GM10266 (cell line): ENCODE measurements at regions not wholly inside any gene's neighbourhood (a gene's known extent, or its start where the extent isn't known, plus 50 kb on each side); places are given as distances from the start of the nearest gene placed in this dataset.

Experiments used
- DNase-seq: peaks from one replicate; pipeline ENCODE4 v3.0.0; 2012; ENCODE audit errors: extremely low spot score
- CTCF ChIP-seq: IDR thresholded peaks from 2 replicates; pipeline ENCODE4 v1.5.1; 2012; ENCODE audit warnings: mild to moderate bottlenecking, low read depth; ENCODE audit not compliant: control insufficient read depth, insufficient read depth; ENCODE audit errors: missing control alignments

- no peak for DNase-seq
- no peak for TF ChIP-seq CTCF
Observed at GRCh38 chr4:126455865-126456264, 1141.1 kb downstream of the FAT4 start.

DNA sequence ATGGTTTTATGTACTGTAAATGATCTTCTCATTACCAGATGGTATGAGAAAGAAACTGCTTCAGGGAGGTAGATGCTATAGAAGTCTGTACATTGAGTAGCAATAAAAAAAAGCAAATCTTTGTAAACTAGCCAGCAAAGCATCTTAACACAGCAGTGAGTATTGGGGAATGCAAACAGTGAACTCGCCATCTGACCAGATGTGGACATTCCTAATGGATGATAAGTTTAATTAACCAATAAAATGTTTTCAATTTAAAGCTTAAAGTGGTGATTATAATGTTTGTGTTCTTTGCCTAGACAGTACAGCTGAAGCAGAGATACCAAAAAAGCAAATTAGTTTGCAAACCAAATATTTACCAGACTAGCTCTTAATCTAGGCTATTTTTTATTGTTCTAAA lies 1144.2 kb downstream of the FAT4 start:
- no peak for TF ChIP-seq CTCF
- DNase-seq = no peak

GRCh38 chr4:126465341-126465740 lies 1150.6 kb downstream of the FAT4 start:
- no peak for TF ChIP-seq CTCF
- no peak for DNase-seq

GRCh38 chr4:126466848-126467247 lies 1152.1 kb downstream of the FAT4 start:
- no peak for DNase-seq
- TF ChIP-seq CTCF = no peak

GRCh38 chr4:126468144-126468543 lies 1153.4 kb downstream of the FAT4 start:
- no peak for DNase-seq
- no peak for TF ChIP-seq CTCF

DNA sequence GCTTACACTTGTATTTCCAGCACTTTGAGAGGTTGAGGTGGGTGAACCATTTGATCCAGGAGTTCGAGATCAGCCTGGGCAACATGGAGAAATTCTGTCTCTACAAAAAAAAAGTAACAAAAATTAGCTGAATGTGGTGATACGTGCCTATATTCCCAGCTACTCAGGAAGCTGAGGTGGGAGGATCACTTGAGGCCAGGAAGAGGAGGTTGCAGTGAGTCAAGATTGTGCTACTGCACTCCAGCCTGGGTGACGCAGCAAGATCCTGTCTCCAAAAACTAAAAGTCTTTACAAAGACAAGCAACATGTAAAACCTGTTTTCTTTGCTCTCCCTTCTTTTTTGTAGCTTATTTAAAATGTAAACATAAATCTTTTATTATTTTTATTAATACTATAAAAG lies 1156.1 kb downstream of the FAT4 start:
- no peak for TF ChIP-seq CTCF
- DNase-seq = no peak

DNA sequence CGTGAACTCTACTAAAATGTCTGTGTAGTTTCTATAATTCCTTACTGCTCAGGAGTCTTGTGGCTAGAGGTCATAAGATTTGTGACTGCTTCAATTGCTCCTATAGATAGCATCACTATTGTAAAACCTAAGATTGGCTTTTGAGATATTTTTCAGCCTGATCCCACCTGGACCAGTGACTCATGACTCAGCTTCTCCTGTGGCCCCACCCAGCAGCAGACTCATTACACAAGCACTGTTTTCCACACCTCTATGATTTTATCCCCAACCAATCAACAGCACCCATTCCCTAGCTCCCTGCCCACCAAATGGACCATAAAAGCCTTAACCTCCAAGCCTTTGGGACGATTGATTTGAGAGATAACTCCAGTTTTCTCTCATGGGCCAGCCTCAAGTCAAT lies 1157.0 kb upstream of the INTU start:
- DNase-seq = no peak
- no peak for TF ChIP-seq CTCF

DNA sequence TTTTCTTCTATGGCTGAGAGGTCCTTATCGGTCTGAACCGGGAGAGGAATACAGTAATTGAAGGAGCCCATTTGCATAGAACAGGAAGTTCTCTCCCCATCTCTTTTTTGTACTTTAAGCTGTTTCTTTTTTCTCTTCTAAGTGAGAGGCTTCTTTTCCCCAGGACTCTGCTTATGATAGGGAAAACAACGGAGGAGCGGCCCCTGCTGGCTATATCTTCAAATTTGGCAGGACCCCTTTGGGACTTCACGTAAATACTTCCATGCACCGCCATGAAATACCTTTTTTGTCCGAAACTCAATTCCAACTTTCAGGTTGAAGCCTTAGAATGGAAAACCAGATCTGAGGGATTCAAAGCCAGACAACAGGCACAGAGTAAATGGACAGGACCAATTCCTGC lies 1153.0 kb upstream of the INTU start:
- TF ChIP-seq CTCF = no peak
- DNase-seq = no peak
